Gastroesophageal sphincter (tissue), 4 donors: ENCODE measurements at regions not wholly inside any gene's neighbourhood (a gene's known extent, or its start where the extent isn't known, plus 50 kb on each side); places are given as distances from the start of the nearest gene placed in this dataset.

ENCODE experiments used
- ATAC-seq: fragments of 150-250 bp; one replicate; pipeline ENCODE4 v1.9.1; 2016; ENCODE audit warnings: mild to moderate bottlenecking, moderate library complexity
- H3K27ac ChIP-seq, 4 donors: fragments of 200-600 bp; sonication (generic) in 3 of 4; 1 replicate in 3 of 4; 2 replicates in 1 of 4; pipeline ENCODE4 v1.5.1; 2016 to 2019
- H3K27me3 ChIP-seq: fragments of 200-600 bp; sonication (generic); one replicate; pipeline ENCODE4 v1.5.1; 2019
- H3K36me3 ChIP-seq, 2 donors: fragments of 200-600 bp; sonication (generic); one replicate each; pipeline ENCODE4 v1.5.1; 2019; ENCODE audit warnings: control low read depth in 1 of 2
- H3K4me1 ChIP-seq, 3 donors: fragments of 200-600 bp; sonication (generic); 1 replicate in 2 of 3; 2 replicates in 1 of 3; pipeline ENCODE4 v1.5.1; 2016 to 2019; ENCODE audit warnings: control low read depth in 2 of 3
- H3K4me3 ChIP-seq, 2 donors: fragments of 200-600 bp; sonication (generic); one replicate each; pipeline ENCODE4 v1.5.1; 2019; ENCODE audit warnings: mild to moderate bottlenecking in 1 of 2, moderate library complexity in 1 of 2
- H3K9me3 ChIP-seq, 3 donors: fragments of 200-600 bp; sonication (generic); one replicate each; pipeline ENCODE4 v1.5.1; 2017 to 2019; ENCODE audit warnings: control low read depth in 2 of 3
- CTCF ChIP-seq, 4 experiments: fragments of 200-600 bp in 2 of 4; fragments of 450-650 bp in 2 of 4; sonication (generic) in 1 of 4; IDR thresholded peaks; one replicate each; pipeline ENCODE4 v1.5.1; 2017 to 2019; ENCODE audit warnings: antibody characterized with exemption in 4 of 4, mild to moderate bottlenecking in 2 of 4, moderate library complexity in 2 of 4
- EP300 ChIP-seq: sonication (generic); formaldehyde crosslinking; IDR thresholded peaks from one replicate; pipeline ENCODE4 v1.6.1; 2017; ENCODE audit warnings: antibody characterized with exemption, mild to moderate bottlenecking
- POLR2A ChIP-seq, 2 donors: fragments of 450-650 bp; IDR thresholded peaks; one replicate each; pipeline ENCODE4 v1.6.1; 2017; ENCODE audit warnings: antibody characterized with exemption in 2 of 2, mild to moderate bottlenecking in 2 of 2, moderate library complexity in 1 of 2
- POLR2AphosphoS5 ChIP-seq: sonication (generic); formaldehyde crosslinking; IDR thresholded peaks from one replicate; pipeline ENCODE4 v1.6.1; 2017; ENCODE audit warnings: antibody characterized with exemption
- WGBS, 2 donors: methylation state at CpG; one replicate each; pipeline ENCODE4 v1.1.5; 2018; ENCODE audit warnings: low coverage in 1 of 2; 5-methylcytosine and 5-hydroxymethylcytosine counted together

DNA sequence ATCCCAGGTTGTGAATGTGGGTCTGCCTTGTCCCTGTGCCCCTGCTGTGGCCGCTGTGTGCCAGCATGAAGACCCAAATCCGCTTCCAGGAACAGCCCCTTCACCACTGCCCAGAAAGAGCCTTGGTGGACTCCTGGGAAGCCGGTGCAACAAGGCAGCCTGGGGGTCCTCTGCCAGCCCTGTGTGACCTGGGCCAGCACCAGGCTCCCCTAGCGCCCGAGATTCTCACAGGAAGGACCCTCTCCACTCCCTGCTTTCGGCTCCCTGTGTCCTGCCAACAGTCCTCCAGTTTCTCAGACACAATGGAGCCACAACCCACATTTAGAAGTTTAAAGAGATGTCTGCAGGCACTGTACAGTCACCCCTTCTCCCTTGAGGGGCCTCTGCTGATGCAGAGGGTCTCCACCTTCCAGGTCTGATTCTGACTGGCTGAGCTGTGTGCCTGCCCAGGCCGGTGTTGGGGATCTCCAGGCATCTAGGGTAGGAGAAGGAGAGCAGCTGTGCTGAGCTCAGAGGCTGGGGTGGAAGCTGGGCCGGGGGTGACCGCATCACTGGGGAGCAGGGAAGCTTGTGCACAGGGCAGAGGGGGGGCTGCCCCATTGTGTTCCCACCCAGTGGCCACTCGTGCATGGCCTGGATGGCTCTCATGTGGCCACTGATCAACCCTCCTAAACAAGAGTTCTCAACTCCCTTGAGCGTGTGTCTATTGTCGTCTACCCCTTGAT, 174.0 kb downstream of the IRX2 start:
- no peak overlapping the region for H3K4me3 ChIP-seq
- H3K36me3 ChIP-seq: no peaks in the 10 kb centered on the region
- no peak overlapping the region for H3K27ac ChIP-seq
- no peaks in the 10 kb centered on the region for H3K9me3 ChIP-seq
- no CpG with 5 or more reads among the region's 12 CpGs for WGBS, 2 donors
- TF ChIP-seq POLR2AphosphoS5: no peak
- no peak for TF ChIP-seq POLR2A (IDR thresholded peaks at IDR 0.05)
- no peak for TF ChIP-seq CTCF (IDR thresholded peaks at IDR 0.05)
- no peak for TF ChIP-seq EP300
- no peak for ATAC-seq
- no peaks in the 10 kb centered on the region for H3K4me1 ChIP-seq
- peaks cover 19% of the 10 kb centered on the region for H3K27me3 ChIP-seq

- H3K9me3 ChIP-seq: no peaks in the 10 kb centered on the region
Measured at GRCh38 chr5:2576823-2577222, 174.7 kb downstream of the IRX2 start.

GRCh38 chr5:2575871-2576270, 175.6 kb downstream of the IRX2 start:
- no peak for ATAC-seq
- Histone ChIP-seq H3K4me3 (no peak overlapping the region), H3K9me3 (no peaks in the 10 kb centered on the region), H3K36me3 (no peaks in the 10 kb centered on the region), H3K27ac (no peak overlapping the region), H3K4me1 (no peaks in the 10 kb centered on the region), H3K27me3 (peaks cover 10% of the 10 kb centered on the region)
- TF ChIP-seq EP300 (no peak), CTCF (IDR thresholded peaks at IDR 0.05) (no peak), POLR2A (IDR thresholded peaks at IDR 0.05) (no peak), POLR2AphosphoS5 (no peak)
- 57 to 69% methylated on average over 1 of the region's 1 CpG for WGBS, 2 donors

More at GRCh38 chr5:2576823-2577222, 174.7 kb downstream of the IRX2 start:
- H3K4me1 ChIP-seq: no peaks in the 10 kb centered on the region
- H3K4me3 ChIP-seq: no peak overlapping the region
- ATAC-seq: no peak
- TF ChIP-seq POLR2A (IDR thresholded peaks at IDR 0.05): no peak
- no peak for TF ChIP-seq CTCF (IDR thresholded peaks at IDR 0.05)
- no peak for TF ChIP-seq EP300
- no peak for TF ChIP-seq POLR2AphosphoS5
- 77 to 86% methylated on average over 5 to 10 of the region's 11 CpGs for WGBS, 2 donors
- H3K27me3 ChIP-seq: peaks cover 15% of the 10 kb centered on the region
- H3K36me3 ChIP-seq: no peaks in the 10 kb centered on the region
- H3K27ac ChIP-seq: no peak overlapping the region

- ATAC-seq: no peak
- H3K36me3 ChIP-seq: no peaks in the 10 kb centered on the region
- no peak overlapping the region for H3K27ac ChIP-seq
- WGBS, 2 donors: 17 to 29% methylated on average over 2 to 3 of the region's 3 CpGs
- H3K9me3 ChIP-seq: no peaks in the 10 kb centered on the region
- H3K4me3 ChIP-seq: no peak overlapping the region
- H3K27me3 ChIP-seq: peaks cover 10% of the 10 kb centered on the region
- TF ChIP-seq POLR2AphosphoS5: no peak
- no peak for TF ChIP-seq EP300
- no peak for TF ChIP-seq CTCF (IDR thresholded peaks at IDR 0.05)
- no peak for TF ChIP-seq POLR2A (IDR thresholded peaks at IDR 0.05)
- H3K4me1 ChIP-seq: no peaks in the 10 kb centered on the region
Measured at GRCh38 chr5:2575292-2575691, 176.2 kb downstream of the IRX2 start.

DNA sequence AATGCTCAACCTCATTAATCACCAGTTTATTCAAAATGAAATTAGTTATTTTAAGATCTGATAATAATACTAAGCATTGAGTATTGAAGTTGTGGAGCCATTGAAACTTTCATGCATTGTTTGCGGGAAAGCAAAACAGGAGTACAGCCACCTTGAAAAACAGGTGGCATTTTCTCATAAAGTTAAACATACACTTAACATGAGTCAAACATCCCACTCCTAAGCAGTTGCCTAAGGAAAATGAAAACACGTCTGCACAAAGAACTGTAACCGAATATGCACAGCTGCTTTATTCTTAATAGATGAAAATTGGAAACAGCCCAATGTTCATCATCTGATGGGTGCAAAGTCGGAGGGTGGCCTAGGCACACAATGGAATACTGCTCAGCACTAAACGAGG, 177.3 kb downstream of the IRX2 start:
- H3K27ac ChIP-seq: no peak overlapping the region
- WGBS, 2 donors: 67 to 77% methylated on average over 5 of the region's 5 CpGs
- TF ChIP-seq POLR2A (IDR thresholded peaks at IDR 0.05) (no peak), EP300 (no peak), CTCF (IDR thresholded peaks at IDR 0.05) (no peak), POLR2AphosphoS5 (no peak)

More for the DNA sequence above, 177.3 kb downstream of the IRX2 start:
- Histone ChIP-seq H3K9me3 (no peaks in the 10 kb centered on the region), H3K27me3 (peaks cover 20% of the 10 kb centered on the region), H3K36me3 (no peaks in the 10 kb centered on the region), H3K4me1 (no peaks in the 10 kb centered on the region), H3K4me3 (no peak overlapping the region)
- no peak for ATAC-seq
